ENCODE measurements at regions not wholly inside any gene's neighbourhood (a gene's known extent, or its start where the extent isn't known, plus 50 kb on each side); places are given as distances from the start of the nearest gene placed in this dataset.

- TF ChIP-seq THRA (CRISPR knock-in tag; IDR thresholded peaks at IDR 0.05; ENCODE audit: borderline replicate concordance) = no peak
- TF ChIP-seq GATAD1 (CRISPR knock-in tag; IDR thresholded peaks at IDR 0.05) = no peak
- no peak for TF ChIP-seq TSC22D2 (CRISPR knock-in tag; IDR thresholded peaks at IDR 0.05; ENCODE audit: borderline replicate concordance)
Measured at GRCh38 chr3:102036017-102036416, 186.7 kb downstream of the NFKBIZ start (continued).

- ATAC-seq (no peak), FAIRE-seq (no peak), DNase-seq (ENCODE audit: low spot score) (no peak)
- no peaks in the 10 kb centered on the region for H3K9me3 ChIP-seq (ENCODE audit: low read length)
- H3K4me1 ChIP-seq (ENCODE audit: insufficient read depth, low read length) = no peaks in the 10 kb centered on the region
- in situ Hi-C loops (cut with HindIII; ENCODE audit: extremely low pct_ligation_motif_present, low pct_unique_long_range_greater_than_20kb) = no loop called here
- H3K27ac ChIP-seq (ENCODE audit: extremely low read length, insufficient read depth, low read length) = no peak overlapping the region
- ChIA-PET POLR2A (no interaction called here), CTCF (ENCODE audit: low intra/inter-chr PET ratio, low total read pairs) (no interaction called here)
- no peak overlapping the region for H3K4me2 ChIP-seq (ENCODE audit: low read depth, low read length)
- no peak overlapping the region for H3K9ac ChIP-seq (ENCODE audit: insufficient read depth, low read depth, low read length)
- WGBS (ENCODE audit: low lambda C conversion rate) = 0% methylated on average over 1 of the region's 1 CpG
- no TSS peak for BruUV-seq (replicated peaks)
- H3K4me3 ChIP-seq (replicated peaks in 1 of 3; ENCODE audit: insufficient read depth in 1 of 3, low read depth in 2 of 3, low read length in 3 of 3) = no peak overlapping the region
- H2AFZ ChIP-seq (ENCODE audit: low read length) = no peak overlapping the region
- TF ChIP-seq REPIN1 (CRISPR knock-in tag; IDR thresholded peaks at IDR 0.05; ENCODE audit: borderline replicate concordance, low read depth) = no peak
- no peak for TF ChIP-seq CBFB (CRISPR knock-in tag; IDR thresholded peaks at IDR 0.05)
- TF ChIP-seq ZFP41 (CRISPR knock-in tag; IDR thresholded peaks at IDR 0.05; ENCODE audit: borderline replicate concordance) = no peak
- TF ChIP-seq SOX13 (IDR thresholded peaks at IDR 0.05) = no peak
- no peak for TF ChIP-seq SOX13 (CRISPR knock-in tag; conservative IDR thresholded peaks at IDR 0.05 in 1 of 2, IDR thresholded peaks at IDR 0.05 in 1 of 2)
- no peak for TF ChIP-seq YEATS2 (CRISPR knock-in tag; IDR thresholded peaks at IDR 0.05; ENCODE audit: borderline replicate concordance)
- TF ChIP-seq ZFYVE20 (CRISPR knock-in tag; IDR thresholded peaks at IDR 0.05; ENCODE audit: borderline replicate concordance, low read depth) = no peak
- no peak for TF ChIP-seq ZMYM4 (CRISPR knock-in tag; IDR thresholded peaks at IDR 0.05)
- no peak for TF ChIP-seq ZNF709 (CRISPR knock-in tag; IDR thresholded peaks at IDR 0.05)
- no peak for TF ChIP-seq KDM1A (CRISPR knock-in tag; IDR thresholded peaks at IDR 0.05)
- TF ChIP-seq RARA (CRISPR knock-in tag; IDR thresholded peaks at IDR 0.05) = no peak
- no peak for TF ChIP-seq SRSF9 (IDR thresholded peaks at IDR 0.05; ENCODE audit: borderline replicate concordance, insufficient read depth, low read depth, low read length, poor library complexity, severe bottlenecking)
- no peak for TF ChIP-seq MEIS2 (CRISPR knock-in tag; IDR thresholded peaks at IDR 0.05)
- no peak for TF ChIP-seq DDIT3 (CRISPR knock-in tag; IDR thresholded peaks at IDR 0.05)
- intact Hi-C loops (cut with micrococcal nuclease; ENCODE audit: unreplicated experiment) = no loop called here
- H3K36me3 ChIP-seq (replicated peaks in 1 of 2; ENCODE audit: control insufficient read depth in 1 of 2, insufficient read depth in 2 of 2, low read length in 2 of 2) = no peaks in the 10 kb centered on the region
- H3K27me3 ChIP-seq (ENCODE audit: control insufficient read depth in 1 of 2, insufficient read depth in 2 of 2, low read length in 2 of 2) = no peaks in the 10 kb centered on the region
- H3K79me2 ChIP-seq (ENCODE audit: insufficient read depth, low read length) = no peaks in the 10 kb centered on the region
- no peaks in the 10 kb centered on the region for H4K20me1 ChIP-seq (ENCODE audit: insufficient read depth, low read length)
Measured at GRCh38 chr3:102036472-102036871, 187.2 kb downstream of the NFKBIZ start.
